NOMO-1 (cell line): ENCODE measurements at regions not wholly inside any gene's neighbourhood (a gene's known extent, or its start where the extent isn't known, plus 50 kb on each side); places are given as distances from the start of the nearest gene placed in this dataset.

Experiments
- DNase-seq, 2 experiments: peaks; one replicate each; lab custom pipeline; 2025; ENCODE audit not compliant: unreplicated experiment in 2 of 2; lab: John Stamatoyannopoulos, UW

DNA sequence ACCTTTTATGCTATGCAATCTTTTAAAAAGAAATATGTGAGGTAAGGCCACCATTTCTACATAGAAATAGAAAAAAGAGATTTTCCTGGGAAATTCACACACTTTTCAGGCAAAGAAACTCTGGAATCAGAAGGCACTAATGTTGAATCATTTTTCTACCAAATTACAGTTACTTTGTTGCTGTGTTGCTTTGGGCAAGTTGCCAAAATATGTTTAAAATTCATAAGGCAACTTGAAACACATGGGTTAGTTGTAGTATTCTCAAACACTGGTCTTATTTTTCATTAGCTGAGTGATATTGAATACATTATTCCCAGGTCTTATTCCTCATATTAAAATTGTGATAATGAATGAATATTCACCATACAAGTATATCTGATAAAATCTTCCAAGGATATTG, 195.0 kb upstream of the SLITRK1 start:
- no peak for DNase-seq

DNA sequence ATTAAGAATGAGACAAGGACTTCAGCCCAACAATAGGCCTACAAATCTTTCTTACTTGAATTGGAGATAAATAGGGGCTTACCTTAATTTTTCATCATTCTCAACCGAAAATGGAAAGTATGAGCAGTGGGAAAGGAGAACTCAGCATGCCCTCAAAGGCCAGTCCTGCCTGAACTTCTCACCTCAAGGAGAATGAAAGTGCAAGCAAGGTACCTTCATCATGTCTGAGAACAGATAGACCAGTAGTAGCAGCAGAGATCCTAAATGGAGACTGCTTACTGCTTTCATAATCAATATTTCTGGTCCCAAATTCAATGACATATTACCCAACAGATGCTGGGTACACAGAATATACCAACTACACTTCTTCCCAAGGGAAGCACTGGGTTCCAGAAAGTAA, 194.0 kb upstream of the SLITRK1 start:
- DNase-seq = no peak

GRCh38 chr13:84050536-84050935, 168.3 kb upstream of the SLITRK1 start:
- DNase-seq = no peak

DNA sequence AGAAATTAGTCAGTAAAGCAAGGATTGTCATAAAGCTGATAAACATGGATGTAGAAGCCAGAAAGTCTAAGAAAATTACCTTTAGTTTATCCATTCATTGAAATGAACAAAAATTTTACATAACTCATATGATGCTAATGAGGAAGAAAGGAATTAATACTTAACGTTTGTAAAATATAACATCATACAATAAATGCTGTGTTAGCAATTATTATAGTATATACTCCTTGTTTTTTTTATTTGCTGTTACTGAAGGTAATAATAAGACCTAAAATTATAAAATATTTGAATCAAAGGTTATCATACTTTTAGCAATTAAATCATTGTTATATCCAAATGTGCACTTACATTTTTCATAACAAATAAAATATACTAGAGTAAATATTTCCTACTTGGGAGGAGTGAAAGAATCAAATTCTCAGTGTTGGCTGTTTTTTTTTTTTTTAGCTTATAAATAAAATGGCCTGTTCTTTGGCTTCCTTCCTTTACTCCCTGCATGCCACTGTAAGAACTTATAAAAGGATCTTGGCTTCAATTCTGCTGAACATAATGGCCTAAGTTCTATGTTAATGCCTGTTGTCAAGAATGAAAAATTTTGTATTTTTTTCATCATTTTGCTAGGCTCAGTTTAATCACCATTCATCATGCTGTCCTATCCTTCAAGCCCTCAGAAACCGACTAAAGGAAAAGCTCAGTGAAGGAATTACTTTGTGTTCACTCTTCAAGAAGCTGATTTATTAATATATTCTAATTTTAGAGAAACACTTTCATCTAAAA, 167.4 kb upstream of the SLITRK1 start:
- DNase-seq = no peak

GRCh38 chr13:84044805-84045204, 162.5 kb upstream of the SLITRK1 start:
- DNase-seq = no peak

GRCh38 chr13:84038001-84038400, 155.7 kb upstream of the SLITRK1 start:
- no peak for DNase-seq

DNA sequence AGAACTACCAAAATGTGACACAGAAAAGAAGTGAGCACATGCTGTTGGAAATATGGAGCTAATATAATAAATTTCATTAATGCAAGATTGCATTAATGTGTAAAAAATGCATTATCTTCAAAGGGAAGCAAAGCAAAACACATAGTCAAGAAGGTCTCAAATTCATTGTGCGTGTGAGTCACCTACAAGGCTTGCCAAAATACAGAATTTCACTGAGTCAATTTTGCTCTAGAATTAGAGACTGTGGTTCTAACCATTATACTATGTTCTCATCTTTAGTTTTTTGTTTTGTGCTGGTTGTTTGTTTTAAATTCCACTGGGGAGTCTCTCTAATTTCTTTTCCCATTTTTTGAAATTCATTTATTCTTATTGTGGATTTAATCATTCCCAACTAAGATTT, 149.8 kb upstream of the SLITRK1 start:
- no peak for DNase-seq

GRCh38 chr13:84031120-84031519, 148.8 kb upstream of the SLITRK1 start:
- no peak for DNase-seq

GRCh38 chr13:84029396-84029795, 147.1 kb upstream of the SLITRK1 start:
- DNase-seq = no peak

- DNase-seq = no peak
Measured at GRCh38 chr13:84025824-84026223, 143.6 kb upstream of the SLITRK1 start.

GRCh38 chr13:83996415-83996814, 114.1 kb upstream of the SLITRK1 start:
- DNase-seq = no peak

- DNase-seq = no peak
Measured at GRCh38 chr13:83995930-83996329, 113.7 kb upstream of the SLITRK1 start.

DNA sequence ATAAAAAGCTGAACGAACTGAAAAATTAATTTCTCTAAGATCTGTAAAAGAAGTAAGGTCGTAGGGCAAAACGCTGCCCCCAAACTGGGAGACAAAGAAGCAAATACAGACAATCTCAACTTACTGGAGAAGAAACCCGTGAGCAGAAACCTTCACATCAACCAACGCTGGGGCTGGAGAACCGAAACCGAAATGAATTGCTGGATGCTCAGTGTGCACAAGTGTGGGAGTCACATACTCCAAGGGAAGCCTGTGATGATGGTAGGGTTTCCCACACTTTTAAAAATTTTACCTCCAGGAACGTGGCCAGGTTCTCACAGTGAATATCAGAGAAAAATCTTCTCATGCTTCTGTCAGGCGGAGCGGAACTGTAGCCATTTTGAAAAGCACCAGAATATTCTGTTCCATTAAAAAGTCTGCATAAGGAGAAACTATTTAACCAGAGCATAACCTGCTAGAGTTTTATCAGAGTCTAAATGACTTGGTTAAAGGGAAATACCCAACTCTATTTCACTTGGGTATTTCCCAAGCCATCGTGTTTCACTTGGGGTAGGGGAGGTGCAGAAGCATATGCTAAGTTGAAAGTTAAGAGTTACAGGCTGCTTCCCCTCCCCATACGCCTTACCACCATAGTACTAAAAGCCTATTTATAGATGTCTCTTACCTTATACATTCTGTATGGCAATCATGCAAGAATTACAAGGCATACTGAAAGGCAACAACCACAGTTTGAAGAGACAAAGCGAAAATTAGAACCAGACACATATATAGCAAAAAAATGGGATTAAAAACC, 110.5 kb upstream of the SLITRK1 start:
- DNase-seq = no peak

GRCh38 chr13:83987394-83987793, 105.1 kb upstream of the SLITRK1 start:
- no peak for DNase-seq

DNA sequence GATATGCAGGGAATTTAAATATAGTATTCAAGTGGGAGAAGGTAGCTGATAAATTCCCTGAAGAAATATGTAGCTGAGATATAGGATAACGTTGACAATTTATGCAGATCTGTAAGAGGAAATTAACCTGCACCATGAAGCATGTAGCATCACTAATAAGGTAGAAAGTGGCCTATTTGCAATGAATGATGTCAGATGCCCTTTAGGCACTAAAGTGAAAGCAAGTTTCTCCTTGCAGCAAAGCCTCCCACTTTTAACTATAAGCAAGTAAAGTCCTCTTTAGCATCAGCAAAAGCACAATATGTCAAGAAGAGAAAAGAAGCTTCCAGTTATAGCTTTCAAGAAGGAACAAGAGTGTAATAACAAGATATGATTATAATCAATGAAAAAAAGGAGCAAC, 102.5 kb upstream of the SLITRK1 start:
- no peak for DNase-seq

GRCh38 chr13:83980331-83980730, 98.1 kb upstream of the SLITRK1 start:
- DNase-seq = no peak

DNA sequence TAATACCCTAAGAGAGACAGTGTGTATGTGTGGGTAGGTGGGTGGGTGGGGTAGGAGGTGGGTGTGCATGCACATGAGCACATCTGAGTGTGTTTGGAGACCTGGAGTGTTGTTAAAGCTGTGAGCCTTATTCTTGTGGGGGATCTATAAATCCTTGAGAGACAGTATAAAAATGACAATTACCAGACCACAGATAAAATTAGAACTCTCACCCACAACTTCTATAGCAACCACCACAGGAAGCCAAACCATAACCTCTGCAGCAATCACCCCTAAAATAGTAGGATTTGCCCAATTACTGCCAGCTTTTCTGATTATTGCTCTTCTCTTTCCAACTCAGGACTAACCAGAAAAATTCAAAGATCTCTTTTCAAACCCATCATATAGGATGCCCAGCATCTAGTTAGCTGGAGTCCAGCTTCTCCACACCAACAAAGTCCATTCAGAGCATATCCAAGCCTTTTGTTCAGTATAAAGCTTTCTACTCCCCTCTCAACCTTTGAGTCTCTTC, 93.4 kb upstream of the SLITRK1 start:
- peak; percentile 16 to 46 for DNase-seq

GRCh38 chr13:83958531-83958930, 76.3 kb upstream of the SLITRK1 start:
- DNase-seq = no peak

- no peak for DNase-seq
Measured at GRCh38 chr13:83955011-83955410, 72.7 kb upstream of the SLITRK1 start.

GRCh38 chr13:83953916-83954315, 71.6 kb upstream of the SLITRK1 start:
- no peak for DNase-seq

- DNase-seq = no peak
Measured at GRCh38 chr13:83950293-83950692, 68.0 kb upstream of the SLITRK1 start.
